ENCODE measurements at regions not wholly inside any gene's neighbourhood (a gene's known extent, or its start where the extent isn't known, plus 50 kb on each side); places are given as distances from the start of the nearest gene placed in this dataset.

- TF ChIP-seq, protein P1, sequence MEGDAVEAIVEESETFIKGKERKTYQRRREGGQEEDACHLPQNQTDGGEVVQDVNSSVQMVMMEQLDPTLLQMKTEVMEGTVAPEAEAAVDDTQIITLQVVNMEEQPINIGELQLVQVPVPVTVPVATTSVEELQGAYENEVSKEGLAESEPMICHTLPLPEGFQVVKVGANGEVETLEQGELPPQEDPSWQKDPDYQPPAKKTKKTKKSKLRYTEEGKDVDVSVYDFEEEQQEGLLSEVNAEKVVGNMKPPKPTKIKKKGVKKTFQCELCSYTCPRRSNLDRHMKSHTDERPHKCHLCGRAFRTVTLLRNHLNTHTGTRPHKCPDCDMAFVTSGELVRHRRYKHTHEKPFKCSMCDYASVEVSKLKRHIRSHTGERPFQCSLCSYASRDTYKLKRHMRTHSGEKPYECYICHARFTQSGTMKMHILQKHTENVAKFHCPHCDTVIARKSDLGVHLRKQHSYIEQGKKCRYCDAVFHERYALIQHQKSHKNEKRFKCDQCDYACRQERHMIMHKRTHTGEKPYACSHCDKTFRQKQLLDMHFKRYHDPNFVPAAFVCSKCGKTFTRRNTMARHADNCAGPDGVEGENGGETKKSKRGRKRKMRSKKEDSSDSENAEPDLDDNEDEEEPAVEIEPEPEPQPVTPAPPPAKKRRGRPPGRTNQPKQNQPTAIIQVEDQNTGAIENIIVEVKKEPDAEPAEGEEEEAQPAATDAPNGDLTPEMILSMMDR (IDR thresholded peaks at IDR 0.05) = no peak
- TF ChIP-seq POLR2AphosphoS5 (IDR thresholded peaks at IDR 0.05) (no peak), POLR2A (IDR thresholded peaks at IDR 0.05) (no peak)
- intact Hi-C loops (cut with DNase I; ENCODE audit: low total_unique reads) = no loop called here
- Histone ChIP-seq H3K27ac (no peak overlapping the region), H3K9me3 (no peaks in the 10 kb centered on the region), H3K27me3 (no peaks in the 10 kb centered on the region), H3K4me3 (no peak overlapping the region), H3K4me1 (no peaks in the 10 kb centered on the region), H3K36me3 (no peaks in the 10 kb centered on the region)
- no peak for DNase-seq (ENCODE audit: low spot score in 2 of 2)
These were observed 57.2 kb upstream of the RGMA start for GRCh38 chr15:93146196-93146595.

GRCh38 chr15:93144463-93145236, 55.6 kb upstream of the RGMA start:
- H3K4me1 ChIP-seq = no peaks in the 10 kb centered on the region
- H3K27me3 ChIP-seq = no peaks in the 10 kb centered on the region
- no peaks in the 10 kb centered on the region for H3K9me3 ChIP-seq
- H3K36me3 ChIP-seq = no peaks in the 10 kb centered on the region
- no peak overlapping the region for H3K4me3 ChIP-seq
- no peak overlapping the region for H3K27ac ChIP-seq
- TF ChIP-seq, protein P1 (IDR thresholded peaks at IDR 0.05) = no peak
- TF ChIP-seq POLR2AphosphoS5 (IDR thresholded peaks at IDR 0.05) = no peak
- no peak for TF ChIP-seq POLR2A (IDR thresholded peaks at IDR 0.05)
- no peak for DNase-seq (ENCODE audit: low spot score in 2 of 2)
- intact Hi-C loops (cut with DNase I; ENCODE audit: low total_unique reads) = no loop called here

DNA sequence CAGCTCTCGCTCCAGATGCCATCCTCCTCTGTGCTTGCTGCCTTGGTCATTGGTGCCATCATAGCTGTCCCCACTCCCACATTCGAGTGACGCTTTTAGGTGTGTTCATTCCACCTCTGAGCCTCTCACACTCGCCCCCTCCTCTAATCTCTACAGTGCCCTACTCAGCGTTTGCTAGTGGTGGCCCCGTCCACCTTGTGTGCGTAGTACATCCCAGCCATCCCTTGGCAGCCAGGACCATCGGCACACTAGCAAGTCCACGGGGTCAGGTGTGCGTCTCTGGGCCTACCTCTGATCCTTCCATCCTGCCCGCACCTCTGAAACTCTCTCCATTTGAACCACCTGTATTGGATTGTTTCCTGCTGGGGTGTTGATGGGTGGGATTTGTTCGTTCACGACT, 54.2 kb upstream of the RGMA start:
- Histone ChIP-seq H3K9me3 (no peaks in the 10 kb centered on the region), H3K36me3 (no peaks in the 10 kb centered on the region), H3K4me3 (no peak overlapping the region), H3K27me3 (no peaks in the 10 kb centered on the region), H3K27ac (no peak overlapping the region), H3K4me1 (no peaks in the 10 kb centered on the region)
- TF ChIP-seq POLR2A (IDR thresholded peaks at IDR 0.05) (no peak), POLR2AphosphoS5 (IDR thresholded peaks at IDR 0.05) (no peak)
- TF ChIP-seq, protein P1 (IDR thresholded peaks at IDR 0.05) = no peak
- intact Hi-C loops (cut with DNase I; ENCODE audit: low total_unique reads) = no loop called here
- no peak for DNase-seq (ENCODE audit: low spot score in 2 of 2)

- H3K9me3 ChIP-seq = no peaks in the 10 kb centered on the region
- H3K27ac ChIP-seq = no peak overlapping the region
- no peaks in the 10 kb centered on the region for H3K4me1 ChIP-seq
- H3K4me3 ChIP-seq = no peak overlapping the region
- no peak for DNase-seq (ENCODE audit: low spot score in 2 of 2)
- H3K27me3 ChIP-seq = no peaks in the 10 kb centered on the region
- TF ChIP-seq, protein P1 (IDR thresholded peaks at IDR 0.05) = no peak
- no peak for TF ChIP-seq POLR2A (IDR thresholded peaks at IDR 0.05)
- no peak for TF ChIP-seq POLR2AphosphoS5 (IDR thresholded peaks at IDR 0.05)
- intact Hi-C loops (cut with DNase I; ENCODE audit: low total_unique reads) = no loop called here
- H3K36me3 ChIP-seq = no peaks in the 10 kb centered on the region
These were observed 52.4 kb upstream of the RGMA start for GRCh38 chr15:93141371-93141794.

DNA sequence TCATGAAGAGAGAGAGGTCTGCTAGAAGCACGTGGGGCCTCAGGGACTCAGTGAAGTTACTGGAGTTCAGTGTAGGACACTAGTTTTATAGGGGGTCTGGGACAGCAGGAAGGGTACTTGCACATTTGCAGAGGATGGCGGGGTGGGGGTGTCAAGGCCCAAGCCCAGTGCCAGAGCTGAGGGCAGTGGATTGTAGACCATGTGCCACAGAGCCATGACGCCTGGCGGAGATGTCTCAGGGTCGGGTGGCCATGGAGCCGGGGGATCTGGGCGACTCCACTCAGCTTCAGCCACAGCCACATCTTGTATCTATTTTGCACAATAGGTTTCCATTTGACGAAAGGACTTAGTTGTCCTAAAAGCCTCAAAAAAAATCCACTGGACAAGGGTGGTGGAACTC, 50.4 kb upstream of the RGMA start:
- DNase-seq (ENCODE audit: low spot score in 2 of 2) = no peak
- Histone ChIP-seq H3K27me3 (no peaks in the 10 kb centered on the region), H3K4me3 (no peak overlapping the region), H3K9me3 (no peaks in the 10 kb centered on the region), H3K4me1 (no peaks in the 10 kb centered on the region), H3K36me3 (no peaks in the 10 kb centered on the region), H3K27ac (no peak overlapping the region)
- TF ChIP-seq POLR2A (IDR thresholded peaks at IDR 0.05) (no peak), POLR2AphosphoS5 (IDR thresholded peaks at IDR 0.05) (no peak)
- TF ChIP-seq, protein P1 (IDR thresholded peaks at IDR 0.05) = no peak
- intact Hi-C loops (cut with DNase I; ENCODE audit: low total_unique reads) = no loop called here
